GM19043 (cell line): ENCODE measurements at regions not wholly inside any gene's neighbourhood (a gene's known extent, or its start where the extent isn't known, plus 50 kb on each side); places are given as distances from the start of the nearest gene placed in this dataset.
"Not testable (repeated sequence)": the region's sequence is repeated elsewhere in the genome, so short reads cannot be mapped to it uniquely, and the experiment has no call there.

Source experiments
- ATAC-seq: cut with Tn5 transposase; IDR thresholded peaks from one replicate; pipeline ENCODE4 v1.9.1; 2021; ENCODE audit warnings: low read depth; ENCODE audit not compliant: unreplicated experiment

- no peak for ATAC-seq
These were observed 435.1 kb downstream of the SPATA31D1 start for GRCh38 chr9:82423700-82424099.

- no peak for ATAC-seq
These were observed 436.1 kb downstream of the SPATA31D1 start for GRCh38 chr9:82424599-82425120.

GRCh38 chr9:82431121-82431520, 442.5 kb downstream of the SPATA31D1 start:
- no peak for ATAC-seq

GRCh38 chr9:82433290-82433931, 444.8 kb downstream of the SPATA31D1 start:
- ATAC-seq, result not testable (repeated sequence)

- ATAC-seq, result no peak
These were observed 447.9 kb downstream of the SPATA31D1 start for GRCh38 chr9:82436475-82436874.

- ATAC-seq, result not testable (repeated sequence)
These were observed 448.6 kb downstream of the SPATA31D1 start for GRCh38 chr9:82437183-82437582.

- no peak for ATAC-seq
These were observed 450.0 kb downstream of the SPATA31D1 start for GRCh38 chr9:82438581-82438980.

GRCh38 chr9:82443312-82443711, 454.7 kb downstream of the SPATA31D1 start:
- no peak for ATAC-seq

GRCh38 chr9:82445556-82445955, 457.0 kb downstream of the SPATA31D1 start:
- ATAC-seq, result no peak

- no peak for ATAC-seq
These were observed 458.8 kb downstream of the SPATA31D1 start for GRCh38 chr9:82447343-82447742.

GRCh38 chr9:82449986-82450385, 461.4 kb downstream of the SPATA31D1 start:
- no peak for ATAC-seq

GRCh38 chr9:82454509-82455190, 466.1 kb downstream of the SPATA31D1 start:
- no peak for ATAC-seq

- no peak for ATAC-seq
These were observed 468.1 kb downstream of the SPATA31D1 start for GRCh38 chr9:82456642-82457041.

- ATAC-seq, result no peak
These were observed 468.7 kb downstream of the SPATA31D1 start for GRCh38 chr9:82457298-82457697.

- no peak for ATAC-seq
These were observed 469.3 kb downstream of the SPATA31D1 start for GRCh38 chr9:82457891-82458290.

GRCh38 chr9:82458296-82458695, 469.7 kb downstream of the SPATA31D1 start:
- no peak for ATAC-seq

GRCh38 chr9:82466616-82467260, 478.2 kb downstream of the SPATA31D1 start:
- no peak for ATAC-seq

GRCh38 chr9:82467436-82467835, 478.9 kb downstream of the SPATA31D1 start:
- no peak for ATAC-seq

- ATAC-seq, result no peak
These were observed 485.7 kb downstream of the SPATA31D1 start for GRCh38 chr9:82474235-82474634.

- no peak for ATAC-seq
These were observed 487.2 kb downstream of the SPATA31D1 start for GRCh38 chr9:82475584-82476301.

- ATAC-seq, result no peak
These were observed 492.3 kb downstream of the SPATA31D1 start for GRCh38 chr9:82480921-82481320.
